ENCODE measurements at regions not wholly inside any gene's neighbourhood (a gene's known extent, or its start where the extent isn't known, plus 50 kb on each side); places are given as distances from the start of the nearest gene placed in this dataset.

DNA sequence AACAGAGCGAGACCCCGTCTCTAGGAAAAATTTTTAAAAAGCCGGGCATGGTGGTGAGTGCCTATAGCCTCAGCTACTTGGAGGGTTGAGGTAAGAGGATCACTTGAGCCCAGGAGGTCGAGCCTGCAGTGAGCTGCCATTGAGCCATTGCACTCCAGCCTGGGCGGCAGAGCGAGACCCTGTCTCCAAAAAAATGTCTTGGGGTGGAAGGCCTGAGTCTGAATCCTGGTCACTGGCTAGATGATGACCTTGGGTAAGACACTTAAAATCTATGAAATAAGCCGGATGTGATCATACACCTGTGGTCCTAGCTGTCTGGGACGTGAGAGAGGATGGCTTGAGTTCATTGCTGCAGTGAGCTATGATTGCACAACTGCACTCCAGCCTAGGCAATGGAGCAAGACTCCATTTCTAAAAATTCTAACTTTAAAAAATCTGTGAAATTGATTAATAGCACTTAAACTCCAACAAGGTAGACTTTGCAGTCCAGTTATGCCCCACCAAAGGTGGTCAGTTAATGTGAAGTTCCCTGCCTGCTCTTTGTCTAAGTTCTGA lies 157.3 kb upstream of the UMPS start:
- no peak for TF ChIP-seq CTCF (IDR thresholded peaks at IDR 0.05)
- no peak for TF ChIP-seq POLR2A (IDR thresholded peaks at IDR 0.05)

Measured in right lobe of liver (tissue), 4 donors.